Smooth muscle cell (in vitro differentiated cells): ENCODE measurements at regions not wholly inside any gene's neighbourhood (a gene's known extent, or its start where the extent isn't known, plus 50 kb on each side); places are given as distances from the start of the nearest gene placed in this dataset.

Experiments used
- DNase-seq: peaks from one replicate; lab custom pipeline; 2025; ENCODE audit not compliant: unreplicated experiment; lab: John Stamatoyannopoulos, UW
- H2AFZ ChIP-seq: fragments of 200-600 bp; sonication (generic); 2 replicates; pipeline ENCODE4 v1.6.0; 2016; ENCODE audit warnings: antibody characterized with exemption, low read depth, mild to moderate bottlenecking
- H3F3A ChIP-seq: fragments of 200-600 bp; sonication (generic); 2 replicates; pipeline ENCODE4 v1.6.0; 2017; ENCODE audit warnings: antibody characterized with exemption, low read depth
- H3K27ac ChIP-seq: fragments of 200-600 bp; sonication (generic); 2 replicates; pipeline ENCODE4 v1.5.1; 2016; ENCODE audit warnings: low read depth, mild to moderate bottlenecking
- H3K27me3 ChIP-seq: fragments of 200-600 bp; sonication (generic); 2 replicates; pipeline ENCODE4 v1.6.1; 2016; ENCODE audit warnings: low read depth, mild to moderate bottlenecking
- H3K36me3 ChIP-seq: fragments of 200-600 bp; sonication (generic); 2 replicates; pipeline ENCODE4 v1.5.1; 2016; ENCODE audit warnings: low read depth
- H3K4me1 ChIP-seq: fragments of 200-600 bp; sonication (generic); 2 replicates; pipeline ENCODE4 v1.5.1; 2016; ENCODE audit warnings: low read depth
- H3K4me2 ChIP-seq: fragments of 200-600 bp; sonication (generic); 2 replicates; pipeline ENCODE4 v1.6.0; 2016; ENCODE audit warnings: mild to moderate bottlenecking
- H3K4me3 ChIP-seq: fragments of 200-600 bp; sonication (generic); 2 replicates; pipeline ENCODE4 v1.5.1; 2016; ENCODE audit warnings: mild to moderate bottlenecking
- H3K79me2 ChIP-seq: fragments of 200-600 bp; sonication (generic); 2 replicates; pipeline ENCODE4 v1.6.0; 2016; ENCODE audit warnings: low read depth, mild to moderate bottlenecking
- H3K9ac ChIP-seq: fragments of 200-600 bp; sonication (generic); 2 replicates; pipeline ENCODE4 v1.6.0; 2016; ENCODE audit warnings: low read depth
- H3K9me3 ChIP-seq: fragments of 200-600 bp; sonication (generic); replicated peaks from 2 replicates; pipeline ENCODE4 v1.5.1; 2016; ENCODE audit warnings: low read depth
- H4K20me1 ChIP-seq: fragments of 200-600 bp; sonication (generic); 2 replicates; pipeline ENCODE4 v1.6.0; 2016; ENCODE audit warnings: low read depth
- WGBS: methylation state at CpG from one replicate; pipeline ENCODE4 v1.1.7; 2016; ENCODE audit warnings: low lambda C conversion rate; 5-methylcytosine and 5-hydroxymethylcytosine counted together
- TF ChIP-seq, protein P1 (sequence below): fragments of 200-600 bp; sonication (generic); IDR thresholded peaks from 2 replicates; pipeline ENCODE4 v1.5.1; 2017; ENCODE audit warnings: borderline replicate concordance, mild to moderate bottlenecking, antibody characterized with exemption; ENCODE audit not compliant: insufficient read depth, poor library complexity, severe bottlenecking

- Histone ChIP-seq H3K9ac (no peak overlapping the region), H3K4me3 (no peak overlapping the region), H4K20me1 (no peaks in the 10 kb centered on the region), H2AFZ (no peak overlapping the region), H3K27me3 (no peaks in the 10 kb centered on the region), H3K27ac (no peak overlapping the region), H3K9me3 (no peaks in the 10 kb centered on the region), H3K36me3 (no peaks in the 10 kb centered on the region), H3K79me2 (no peaks in the 10 kb centered on the region), H3K4me2 (no peak overlapping the region), H3F3A (no peaks in the 10 kb centered on the region), H3K4me1 (no peaks in the 10 kb centered on the region)
- DNase-seq = no peak
- TF ChIP-seq, protein P1, sequence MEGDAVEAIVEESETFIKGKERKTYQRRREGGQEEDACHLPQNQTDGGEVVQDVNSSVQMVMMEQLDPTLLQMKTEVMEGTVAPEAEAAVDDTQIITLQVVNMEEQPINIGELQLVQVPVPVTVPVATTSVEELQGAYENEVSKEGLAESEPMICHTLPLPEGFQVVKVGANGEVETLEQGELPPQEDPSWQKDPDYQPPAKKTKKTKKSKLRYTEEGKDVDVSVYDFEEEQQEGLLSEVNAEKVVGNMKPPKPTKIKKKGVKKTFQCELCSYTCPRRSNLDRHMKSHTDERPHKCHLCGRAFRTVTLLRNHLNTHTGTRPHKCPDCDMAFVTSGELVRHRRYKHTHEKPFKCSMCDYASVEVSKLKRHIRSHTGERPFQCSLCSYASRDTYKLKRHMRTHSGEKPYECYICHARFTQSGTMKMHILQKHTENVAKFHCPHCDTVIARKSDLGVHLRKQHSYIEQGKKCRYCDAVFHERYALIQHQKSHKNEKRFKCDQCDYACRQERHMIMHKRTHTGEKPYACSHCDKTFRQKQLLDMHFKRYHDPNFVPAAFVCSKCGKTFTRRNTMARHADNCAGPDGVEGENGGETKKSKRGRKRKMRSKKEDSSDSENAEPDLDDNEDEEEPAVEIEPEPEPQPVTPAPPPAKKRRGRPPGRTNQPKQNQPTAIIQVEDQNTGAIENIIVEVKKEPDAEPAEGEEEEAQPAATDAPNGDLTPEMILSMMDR = no peak
- WGBS = 54% methylated on average over 6 of the region's 6 CpGs
These were observed 1349.5 kb downstream of the EFNA5 start for GRCh38 chr5:106321242-106321641.

DNA sequence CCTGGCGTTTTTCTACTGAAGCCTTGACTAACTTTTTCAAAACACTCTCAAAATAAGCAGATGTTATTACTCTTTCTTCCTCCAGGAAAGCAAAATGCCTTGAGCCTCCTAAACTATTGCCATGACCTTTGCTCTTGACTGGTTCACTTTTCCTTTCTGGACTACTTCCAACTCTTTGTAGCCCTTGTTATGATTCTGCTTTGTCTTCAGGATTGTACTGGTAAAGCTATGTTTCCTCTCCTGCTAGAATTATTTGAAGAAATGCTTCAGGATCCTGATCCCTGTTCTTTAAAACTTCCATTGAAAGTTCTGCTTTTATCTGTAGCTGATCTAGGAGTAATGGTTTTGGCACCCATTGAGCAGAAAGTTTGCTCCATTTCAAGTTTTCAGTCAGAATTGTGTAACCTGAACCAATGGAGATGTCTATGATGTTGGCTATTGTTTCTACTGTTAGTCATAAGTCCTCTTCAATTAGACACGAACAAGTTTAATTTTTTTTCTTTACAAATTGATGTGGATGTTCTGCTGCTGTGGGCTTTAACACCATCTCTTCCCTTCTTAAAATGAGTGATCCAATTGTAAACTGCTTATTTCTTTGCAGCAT, 1356.4 kb downstream of the EFNA5 start:
- peaks cover 3% of the 10 kb centered on the region for H3K4me1 ChIP-seq
- H3F3A ChIP-seq = no peaks in the 10 kb centered on the region
- no peaks in the 10 kb centered on the region for H3K36me3 ChIP-seq
- no peaks in the 10 kb centered on the region for H4K20me1 ChIP-seq
- no peak overlapping the region for H3K27ac ChIP-seq
- H3K27me3 ChIP-seq = no peaks in the 10 kb centered on the region
- no peak overlapping the region for H3K4me3 ChIP-seq
- 79% methylated on average over 2 of the region's 2 CpGs for WGBS
- no peak for DNase-seq
- no peaks in the 10 kb centered on the region for H3K79me2 ChIP-seq
- no peak overlapping the region for H2AFZ ChIP-seq
- TF ChIP-seq, protein P1 = no peak
- H3K9ac ChIP-seq = no peak overlapping the region
- H3K9me3 ChIP-seq = no peaks in the 10 kb centered on the region
- H3K4me2 ChIP-seq = no peak overlapping the region

GRCh38 chr5:106312360-106312759, 1358.4 kb downstream of the EFNA5 start:
- no peaks in the 10 kb centered on the region for H3K36me3 ChIP-seq
- no peaks in the 10 kb centered on the region for H3K79me2 ChIP-seq
- no peaks in the 10 kb centered on the region for H3F3A ChIP-seq
- no peaks in the 10 kb centered on the region for H3K27me3 ChIP-seq
- H3K4me3 ChIP-seq = no peak overlapping the region
- H3K27ac ChIP-seq = peak overlapping the region; percentile 77
- peak overlapping the region; percentile 60 for H2AFZ ChIP-seq
- no peak overlapping the region for H3K9ac ChIP-seq
- TF ChIP-seq, protein P1 = no peak
- H3K9me3 ChIP-seq = no peaks in the 10 kb centered on the region
- no peaks in the 10 kb centered on the region for H4K20me1 ChIP-seq
- DNase-seq = no peak
- H3K4me2 ChIP-seq = peak overlapping the region; percentile 2
- peaks cover 3% of the 10 kb centered on the region for H3K4me1 ChIP-seq

DNA sequence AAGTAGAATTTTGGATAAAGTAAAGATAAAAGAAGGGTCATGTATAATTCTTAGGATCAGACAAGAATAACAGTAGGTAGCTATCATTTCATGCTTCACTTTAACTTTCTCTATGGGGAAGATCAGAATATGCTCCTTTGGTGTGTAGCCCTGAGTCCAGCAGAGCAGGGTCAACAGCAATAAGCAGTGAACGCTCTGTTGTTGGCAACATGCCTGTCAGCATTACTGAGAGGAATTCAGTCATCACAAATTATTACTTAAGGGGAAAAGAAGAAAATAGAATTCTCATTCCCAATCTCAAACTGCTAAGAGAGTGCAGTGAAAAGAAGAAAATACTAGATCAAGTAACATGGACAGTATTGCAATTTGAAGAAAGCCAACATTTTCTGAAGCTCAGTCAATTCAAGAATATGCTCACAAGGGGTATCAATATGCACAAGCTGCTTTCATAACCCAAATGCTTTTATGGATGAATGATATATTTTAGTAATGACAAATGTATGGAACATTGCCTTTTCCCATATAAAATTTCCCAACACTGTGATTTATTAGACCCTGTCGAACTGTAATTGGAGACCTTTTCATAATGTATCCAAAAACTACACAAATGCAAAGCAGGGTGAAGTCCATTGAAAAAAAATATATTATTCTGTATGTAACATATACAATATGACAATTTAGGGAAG, 1359.4 kb downstream of the EFNA5 start:
- H3K9me3 ChIP-seq = no peaks in the 10 kb centered on the region
- no peaks in the 10 kb centered on the region for H3F3A ChIP-seq
- H3K36me3 ChIP-seq = no peaks in the 10 kb centered on the region
- H2AFZ ChIP-seq = no peak overlapping the region
- peaks cover 3% of the 10 kb centered on the region for H3K4me1 ChIP-seq
- peak overlapping the region; percentile 3 for H3K4me2 ChIP-seq
- H3K27ac ChIP-seq = peak overlapping the region; percentile 77
- 78% methylated on average over 2 of the region's 2 CpGs for WGBS
- no peak overlapping the region for H3K9ac ChIP-seq
- H3K4me3 ChIP-seq = no peak overlapping the region
- H4K20me1 ChIP-seq = no peaks in the 10 kb centered on the region
- TF ChIP-seq, protein P1 = no peak
- no peaks in the 10 kb centered on the region for H3K27me3 ChIP-seq
- no peaks in the 10 kb centered on the region for H3K79me2 ChIP-seq
- no peak for DNase-seq
